C1 segment of cervical spinal cord (tissue), 14 donors: ENCODE measurements at regions not wholly inside any gene's neighbourhood (a gene's known extent, or its start where the extent isn't known, plus 50 kb on each side); places are given as distances from the start of the nearest gene placed in this dataset.
"Not testable (repeated sequence)": the region's sequence is repeated elsewhere in the genome, so short reads cannot be mapped to it uniquely, and the experiment has no call there.

Experiments used
- DNase-seq, 14 donors: peaks; one replicate each; lab custom pipeline; 2025; lab: John Stamatoyannopoulos, UW

GRCh38 chr2:186379052-186379451, 107.0 kb upstream of the ZC3H15 start:
- no peak for DNase-seq

- no peak for DNase-seq
Observed at GRCh38 chr2:186380805-186381204, 105.3 kb upstream of the ZC3H15 start.

- DNase-seq: no peak
Observed at GRCh38 chr2:186381573-186381972, 104.5 kb upstream of the ZC3H15 start.

GRCh38 chr2:186382932-186383331, 103.1 kb upstream of the ZC3H15 start:
- no peak for DNase-seq

- no peak for DNase-seq
Observed at GRCh38 chr2:186384226-186384625, 101.8 kb upstream of the ZC3H15 start.

- DNase-seq: not testable (repeated sequence)
Observed at GRCh38 chr2:186385638-186386201, 100.3 kb upstream of the ZC3H15 start.

- DNase-seq: no peak
Observed at GRCh38 chr2:186399082-186399644, 86.9 kb upstream of the ZC3H15 start.

GRCh38 chr2:186405842-186406241, 80.2 kb upstream of the ZC3H15 start:
- DNase-seq: no peak

GRCh38 chr2:186407611-186408010, 78.4 kb upstream of the ZC3H15 start:
- DNase-seq: no peak

GRCh38 chr2:186410802-186411201, 75.3 kb upstream of the ZC3H15 start:
- no peak for DNase-seq

GRCh38 chr2:186422226-186422625, 63.8 kb upstream of the ZC3H15 start:
- no peak for DNase-seq

GRCh38 chr2:186423481-186423880, 62.6 kb upstream of the ZC3H15 start:
- DNase-seq: no peak

- no peak for DNase-seq
Observed at GRCh38 chr2:186424265-186424664, 61.8 kb upstream of the ZC3H15 start.

GRCh38 chr2:186425576-186425975, 60.5 kb upstream of the ZC3H15 start:
- no peak for DNase-seq

GRCh38 chr2:186426153-186427016, 59.7 kb upstream of the ZC3H15 start:
- no peak for DNase-seq

- not testable (repeated sequence) for DNase-seq
Observed at GRCh38 chr2:186427017-186427350, 59.1 kb upstream of the ZC3H15 start.

- DNase-seq: no peak
Observed at GRCh38 chr2:186427970-186428369, 58.1 kb upstream of the ZC3H15 start.

- no peak for DNase-seq
Observed at GRCh38 chr2:186429104-186429503, 57.0 kb upstream of the ZC3H15 start.

GRCh38 chr2:186431306-186431705, 54.8 kb upstream of the ZC3H15 start:
- DNase-seq: no peak

- DNase-seq: no peak
Observed at GRCh38 chr2:186433040-186433439, 53.0 kb upstream of the ZC3H15 start.

- DNase-seq: no peak
Observed at GRCh38 chr2:186433777-186434432, 52.2 kb upstream of the ZC3H15 start.
